HEK293T (cell line): ENCODE measurements at regions not wholly inside any gene's neighbourhood (a gene's known extent, or its start where the extent isn't known, plus 50 kb on each side); places are given as distances from the start of the nearest gene placed in this dataset.

Experiments used
- CTCF ChIA-PET: fragments of 350-600 bp; formaldehyde crosslinking; extraction: SDS; loops from one replicate; lab custom pipeline; 2021; ENCODE audit warnings: antibody characterized with exemption, inconsistent platforms; lab: Yijun Ruan, JAX
- POLR2A ChIA-PET: fragments of 350-600 bp; formaldehyde crosslinking; extraction: SDS; loops from one replicate; lab custom pipeline; 2020; ENCODE audit warnings: antibody characterized with exemption, inconsistent platforms; lab: Yijun Ruan, JAX
- DNase-seq: peaks from one replicate; pipeline ENCODE4 v3.0.0; 2012; ENCODE audit warnings: mixed read lengths; ENCODE audit errors: extremely low spot score
- BHLHE40 ChIP-seq: fragments of 450-650 bp; IDR thresholded peaks from 2 replicates; pipeline ENCODE4 v1.6.1; 2016; ENCODE audit warnings: mild to moderate bottlenecking, moderate library complexity, borderline replicate concordance
- CTBP1 ChIP-seq: fragments of 450-650 bp; IDR thresholded peaks from 2 replicates; pipeline ENCODE4 v1.6.1; 2016; ENCODE audit warnings: borderline replicate concordance
- ELF4 ChIP-seq: fragments of 450-650 bp; IDR thresholded peaks from 2 replicates; pipeline ENCODE4 v1.6.1; 2017; ENCODE audit warnings: antibody characterized with exemption
- FOXA1 ChIP-seq: fragments of 450-650 bp; IDR thresholded peaks from 2 replicates; pipeline ENCODE4 v1.6.1; 2016; ENCODE audit warnings: mild to moderate bottlenecking
- FOXK2 ChIP-seq: fragments of 450-650 bp; IDR thresholded peaks from 2 replicates; pipeline ENCODE4 v1.6.1; 2016; ENCODE audit warnings: mild to moderate bottlenecking
- FOXM1 ChIP-seq: fragments of 450-650 bp; IDR thresholded peaks from 2 replicates; pipeline ENCODE4 v1.6.1; 2017; ENCODE audit warnings: mild to moderate bottlenecking, borderline replicate concordance
- HDGF ChIP-seq: fragments of 450-650 bp; IDR thresholded peaks from 2 replicates; pipeline ENCODE4 v1.6.1; 2017; ENCODE audit warnings: antibody characterized with exemption, borderline replicate concordance
- L3MBTL2 ChIP-seq: fragments of 450-650 bp; conservative IDR thresholded peaks from 2 replicates; pipeline ENCODE4 v1.6.1; 2016; ENCODE audit warnings: mild to moderate bottlenecking
- LEF1 ChIP-seq: fragments of 450-650 bp; IDR thresholded peaks from 2 replicates; pipeline ENCODE4 v1.6.1; 2017; ENCODE audit warnings: mild to moderate bottlenecking, borderline replicate concordance
- NFRKB ChIP-seq: fragments of 450-650 bp; IDR thresholded peaks from 2 replicates; pipeline ENCODE4 v1.6.1; 2016; ENCODE audit warnings: mild to moderate bottlenecking, moderate library complexity
- PKNOX1 ChIP-seq: fragments of 450-650 bp; IDR thresholded peaks from 2 replicates; pipeline ENCODE4 v1.6.1; 2016
- SP1 ChIP-seq: fragments of 450-650 bp; IDR thresholded peaks from 2 replicates; pipeline ENCODE4 v1.6.1; 2017
- SUZ12 ChIP-seq: fragments of 450-650 bp; IDR thresholded peaks from 2 replicates; pipeline ENCODE4 v1.6.1; 2016; ENCODE audit warnings: mild to moderate bottlenecking
- TARDBP ChIP-seq: fragments of 450-650 bp; IDR thresholded peaks from 2 replicates; pipeline ENCODE4 v1.6.1; 2016
- ZNF384 ChIP-seq: fragments of 450-650 bp; IDR thresholded peaks from 2 replicates; pipeline ENCODE4 v1.6.1; 2016

GRCh38 chr4:189098932-189099696 is 841.6 kb upstream of the FRG1 start:
- CTCF ChIA-PET, result interaction anchor here (1.3 to 1.8 kb wide), 2 partner anchors 9 to 694 kb away, joined by 3 to 5 read pairs; no protein-coding TSS in a partner anchor
- no peak for DNase-seq
- POLR2A ChIA-PET, result no interaction called here
- TF ChIP-seq HDGF (no peak), ELF4 (no peak), SP1 (no peak), NFRKB (no peak), BHLHE40 (no peak), CTBP1 (no peak), FOXA1 (no peak), LEF1 (no peak)

- ChIA-PET POLR2A (no interaction called here), CTCF (no interaction called here)
- TF ChIP-seq FOXM1 (no peak), LEF1 (no peak), ZNF384 (no peak), SP1 (no peak), TARDBP (no peak), BHLHE40 (no peak), FOXK2 (no peak), ELF4 (no peak), CTBP1 (no peak), SUZ12 (no peak), L3MBTL2 (no peak), PKNOX1 (no peak)
- no peak for DNase-seq
Observed at GRCh38 chr4:189113389-189113888, 827.2 kb upstream of the FRG1 start.

DNA sequence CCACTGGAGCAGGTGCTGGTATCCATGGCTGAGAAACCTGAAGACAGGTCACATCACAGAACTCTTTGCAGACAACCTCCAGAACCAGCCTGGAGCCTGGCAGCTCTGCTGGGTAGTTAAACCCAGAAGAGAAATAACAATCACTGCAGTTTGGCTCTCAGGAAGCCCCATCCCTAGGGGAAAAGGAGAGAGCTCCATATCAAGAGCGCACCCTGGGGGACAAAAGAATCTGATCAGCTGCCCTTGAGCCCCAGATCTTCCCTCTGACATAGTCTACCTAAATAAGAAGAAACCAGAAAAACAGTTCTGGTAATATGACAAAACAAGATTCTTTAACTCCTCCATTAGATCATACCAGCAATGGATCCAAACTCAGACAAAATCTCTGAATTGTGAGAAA is 823.2 kb upstream of the FRG1 start:
- ChIA-PET CTCF (interaction anchor here (0.6 to 2.1 kb wide), 3 partner anchors 10 to 146 kb away, joined by 3 to 6 read pairs (median 4); no protein-coding TSS in a partner anchor), POLR2A (no interaction called here)
- no peak for DNase-seq
- no peak for TF ChIP-seq ELF4
- no peak for TF ChIP-seq FOXA1
- TF ChIP-seq CTBP1, result no peak
- TF ChIP-seq FOXK2, result no peak
- TF ChIP-seq SP1, result no peak
- TF ChIP-seq PKNOX1, result no peak
- no peak for TF ChIP-seq L3MBTL2
- no peak for TF ChIP-seq TARDBP
- no peak for TF ChIP-seq LEF1
- TF ChIP-seq HDGF, result no peak
- no peak for TF ChIP-seq SUZ12
- no peak for TF ChIP-seq NFRKB

DNA sequence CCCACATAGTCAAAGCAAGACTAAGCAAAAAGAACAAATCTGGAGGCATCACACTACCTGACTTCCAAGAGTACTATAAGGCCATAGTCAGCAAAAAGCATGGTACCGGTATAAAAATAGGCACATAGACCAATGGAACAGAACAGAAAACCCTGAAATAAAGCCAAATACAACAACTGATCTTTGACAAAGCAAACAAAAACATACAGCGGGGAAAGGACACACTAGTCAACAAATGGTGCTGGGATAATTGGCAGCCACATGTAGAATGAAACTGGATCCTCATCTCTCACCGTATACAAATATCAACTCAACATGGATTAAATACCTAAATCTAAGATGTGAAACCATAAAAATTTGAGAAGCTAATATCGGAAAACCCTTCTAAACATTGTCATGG is 819.3 kb upstream of the FRG1 start:
- CTCF ChIA-PET, result no interaction called here
- no peak for DNase-seq
- TF ChIP-seq NFRKB, result no peak
- TF ChIP-seq ZNF384, result no peak
- TF ChIP-seq SUZ12, result no peak
- no peak for TF ChIP-seq FOXA1
- TF ChIP-seq PKNOX1, result no peak
- no peak for TF ChIP-seq SP1
- POLR2A ChIA-PET, result no interaction called here

DNA sequence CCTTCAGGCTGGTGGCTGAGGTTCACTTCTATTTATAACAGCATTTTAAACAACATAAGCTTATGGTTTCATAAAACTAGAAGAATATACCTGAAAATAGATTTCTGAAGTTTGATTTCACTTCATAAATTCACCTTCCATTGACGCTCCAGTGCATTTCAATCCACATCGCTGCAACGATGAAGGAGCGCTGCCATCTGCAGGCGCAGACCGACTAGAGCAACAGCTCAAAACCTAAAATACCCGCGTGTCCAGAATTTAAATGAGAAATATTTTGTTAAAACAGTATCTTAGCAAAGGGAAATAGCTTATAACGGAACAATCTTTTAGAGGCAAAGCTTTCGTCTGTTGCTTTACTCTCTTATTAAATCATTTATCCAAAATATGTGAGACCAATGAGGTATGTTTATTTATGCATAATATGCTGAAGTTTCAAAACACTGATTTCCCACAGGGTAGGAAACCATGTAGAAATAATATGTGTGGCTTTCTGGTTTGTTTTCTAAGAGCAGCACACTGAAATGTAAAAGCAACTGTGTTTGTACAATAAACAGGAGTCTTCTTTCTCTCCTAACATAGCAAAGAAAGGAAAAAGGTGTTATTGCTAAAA is 816.4 kb upstream of the FRG1 start:
- TF ChIP-seq ZNF384, result no peak
- no peak for TF ChIP-seq BHLHE40
- TF ChIP-seq HDGF, result no peak
- TF ChIP-seq FOXM1, result no peak
- POLR2A ChIA-PET, result no interaction called here

GRCh38 chr4:189124791-189125190 is 815.9 kb upstream of the FRG1 start:
- POLR2A ChIA-PET, result no interaction called here
- CTCF ChIA-PET, result interaction anchor here (0.7 to 1.1 kb wide), 4 partner anchors 17 to 166 kb away, joined by 3 to 6 read pairs (median 4); no protein-coding TSS in a partner anchor
- TF ChIP-seq PKNOX1 (no peak), FOXK2 (no peak), SUZ12 (no peak), L3MBTL2 (no peak), TARDBP (no peak), CTBP1 (no peak), FOXA1 (no peak), FOXM1 (no peak), ELF4 (no peak), HDGF (no peak), SP1 (no peak)
- DNase-seq, result no peak

More for the DNA sequence above, 816.4 kb upstream of the FRG1 start:
- CTCF ChIA-PET, result interaction anchor here (0.6 to 1.1 kb wide), 6 partner anchors 16 to 592 kb away, joined by 3 to 4 read pairs (median 4); no protein-coding TSS in a partner anchor
- DNase-seq, result peak; percentile 4
